ENCODE measurements at regions not wholly inside any gene's neighbourhood (a gene's known extent, or its start where the extent isn't known, plus 50 kb on each side); places are given as distances from the start of the nearest gene placed in this dataset.

GRCh38 chr13:40215311-40215710, 451.1 kb downstream of the FOXO1 start:
- DNase-seq (ENCODE audit: low read depth, low spot score) = no peak

GRCh38 chr13:40215747-40216146, 450.7 kb downstream of the FOXO1 start:
- DNase-seq (ENCODE audit: low read depth, low spot score) = no peak

- no peak for DNase-seq (ENCODE audit: low read depth, low spot score)
These were observed 448.8 kb downstream of the FOXO1 start for GRCh38 chr13:40217675-40218074.

- no peak for DNase-seq (ENCODE audit: low read depth, low spot score)
These were observed 446.0 kb downstream of the FOXO1 start for GRCh38 chr13:40220299-40220935.

GRCh38 chr13:40221131-40221459, 445.3 kb downstream of the FOXO1 start:
- no peak for DNase-seq (ENCODE audit: low read depth, low spot score)

- DNase-seq (ENCODE audit: low read depth, low spot score) = no peak
These were observed 444.8 kb downstream of the FOXO1 start for GRCh38 chr13:40221460-40222201.

GRCh38 chr13:40223585-40223984, 442.9 kb downstream of the FOXO1 start:
- DNase-seq (ENCODE audit: low read depth, low spot score) = no peak

- no peak for DNase-seq (ENCODE audit: low read depth, low spot score)
These were observed 437.9 kb downstream of the FOXO1 start for GRCh38 chr13:40228496-40228895.

GRCh38 chr13:40228990-40229389, 437.5 kb downstream of the FOXO1 start:
- no peak for DNase-seq (ENCODE audit: low read depth, low spot score)

- no peak for DNase-seq (ENCODE audit: low read depth, low spot score)
These were observed 435.6 kb downstream of the FOXO1 start for GRCh38 chr13:40230833-40231266.

- no peak for DNase-seq (ENCODE audit: low read depth, low spot score)
These were observed 435.1 kb downstream of the FOXO1 start for GRCh38 chr13:40231311-40231710.

GRCh38 chr13:40231751-40232150, 434.7 kb downstream of the FOXO1 start:
- DNase-seq (ENCODE audit: low read depth, low spot score) = no peak

- DNase-seq (ENCODE audit: low read depth, low spot score) = no peak
These were observed 434.0 kb downstream of the FOXO1 start for GRCh38 chr13:40232311-40233040.

GRCh38 chr13:40233731-40234195, 432.7 kb downstream of the FOXO1 start:
- no peak for DNase-seq (ENCODE audit: low read depth, low spot score)

- no peak for DNase-seq (ENCODE audit: low read depth, low spot score)
These were observed 431.2 kb downstream of the FOXO1 start for GRCh38 chr13:40235160-40235796.

GRCh38 chr13:40236566-40237168, 429.8 kb downstream of the FOXO1 start:
- no peak for DNase-seq (ENCODE audit: low read depth, low spot score)

GRCh38 chr13:40238761-40239160, 427.7 kb downstream of the FOXO1 start:
- DNase-seq (ENCODE audit: low read depth, low spot score) = no peak

- no peak for DNase-seq (ENCODE audit: low read depth, low spot score)
These were observed 426.1 kb downstream of the FOXO1 start for GRCh38 chr13:40240293-40240692.

GRCh38 chr13:40241125-40241798, 425.2 kb downstream of the FOXO1 start:
- DNase-seq (ENCODE audit: low read depth, low spot score) = no peak

- DNase-seq (ENCODE audit: low read depth, low spot score) = no peak
These were observed 423.4 kb downstream of the FOXO1 start for GRCh38 chr13:40243047-40243446.

GRCh38 chr13:40243982-40244381, 422.5 kb downstream of the FOXO1 start:
- DNase-seq (ENCODE audit: low read depth, low spot score) = no peak
